Vagina (tissue), 2 donors: ENCODE measurements at regions not wholly inside any gene's neighbourhood (a gene's known extent, or its start where the extent isn't known, plus 50 kb on each side); places are given as distances from the start of the nearest gene placed in this dataset.

Experiments
- CTCF ChIP-seq, 3 experiments: fragments of 450-650 bp in 2 of 3; fragments of 200-600 bp in 1 of 3; sonication (generic) in 1 of 3; IDR thresholded peaks; one replicate each; pipeline ENCODE4 v1.5.1; 2017 to 2019; ENCODE audit warnings: antibody characterized with exemption in 3 of 3, mild to moderate bottlenecking in 2 of 3, moderate library complexity in 2 of 3
- POLR2A ChIP-seq, 2 donors: fragments of 450-650 bp; IDR thresholded peaks; one replicate each; pipeline ENCODE4 v1.6.1; 2017; ENCODE audit warnings: antibody characterized with exemption in 2 of 2, mild to moderate bottlenecking in 2 of 2, moderate library complexity in 2 of 2
- POLR2AphosphoS5 ChIP-seq, 2 donors: sonication (generic); formaldehyde crosslinking; IDR thresholded peaks; one replicate each; pipeline ENCODE4 v1.9.0; 2017; ENCODE audit warnings: antibody characterized with exemption in 2 of 2, mild to moderate bottlenecking in 2 of 2, low read depth in 1 of 2; ENCODE audit not compliant: insufficient read depth in 1 of 2

GRCh38 chr13:48158915-48159314, 64.0 kb upstream of the MED4 start:
- TF ChIP-seq CTCF (IDR thresholded peaks at IDR 0.05) (no peak), POLR2A (IDR thresholded peaks at IDR 0.05) (no peak), POLR2AphosphoS5 (IDR thresholded peaks at IDR 0.05; ENCODE audit: insufficient read depth in 1 of 2, low read depth in 1 of 2) (no peak)
